ENCODE measurements at regions not wholly inside any gene's neighbourhood (a gene's known extent, or its start where the extent isn't known, plus 50 kb on each side); places are given as distances from the start of the nearest gene placed in this dataset.

DNA sequence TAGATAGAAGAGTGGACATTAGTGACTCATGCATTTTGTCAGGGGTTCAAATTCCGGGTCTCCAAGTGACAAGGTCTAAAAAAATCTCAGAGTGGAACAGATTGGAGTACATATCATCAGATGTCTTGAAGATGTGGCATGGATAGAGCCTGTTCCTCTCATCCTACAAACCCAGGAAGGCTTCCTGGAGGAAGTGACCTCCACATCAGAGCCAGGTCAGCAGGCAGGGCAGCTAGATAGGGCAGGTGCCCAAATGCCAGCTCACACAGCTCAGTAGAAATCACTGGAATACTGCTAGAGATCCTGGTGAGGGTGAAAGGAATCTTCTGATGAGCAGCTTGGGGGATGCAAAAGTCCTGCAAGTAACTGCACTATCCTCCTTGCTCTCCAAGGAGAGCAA is 196.6 kb upstream of the SDK2 start:
- TF ChIP-seq, protein P1, sequence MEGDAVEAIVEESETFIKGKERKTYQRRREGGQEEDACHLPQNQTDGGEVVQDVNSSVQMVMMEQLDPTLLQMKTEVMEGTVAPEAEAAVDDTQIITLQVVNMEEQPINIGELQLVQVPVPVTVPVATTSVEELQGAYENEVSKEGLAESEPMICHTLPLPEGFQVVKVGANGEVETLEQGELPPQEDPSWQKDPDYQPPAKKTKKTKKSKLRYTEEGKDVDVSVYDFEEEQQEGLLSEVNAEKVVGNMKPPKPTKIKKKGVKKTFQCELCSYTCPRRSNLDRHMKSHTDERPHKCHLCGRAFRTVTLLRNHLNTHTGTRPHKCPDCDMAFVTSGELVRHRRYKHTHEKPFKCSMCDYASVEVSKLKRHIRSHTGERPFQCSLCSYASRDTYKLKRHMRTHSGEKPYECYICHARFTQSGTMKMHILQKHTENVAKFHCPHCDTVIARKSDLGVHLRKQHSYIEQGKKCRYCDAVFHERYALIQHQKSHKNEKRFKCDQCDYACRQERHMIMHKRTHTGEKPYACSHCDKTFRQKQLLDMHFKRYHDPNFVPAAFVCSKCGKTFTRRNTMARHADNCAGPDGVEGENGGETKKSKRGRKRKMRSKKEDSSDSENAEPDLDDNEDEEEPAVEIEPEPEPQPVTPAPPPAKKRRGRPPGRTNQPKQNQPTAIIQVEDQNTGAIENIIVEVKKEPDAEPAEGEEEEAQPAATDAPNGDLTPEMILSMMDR (IDR thresholded peaks at IDR 0.05; ENCODE audit: insufficient read depth, low read depth, low read length, missing control alignments) = no peak
- H3K4me3 ChIP-seq (ENCODE audit: low read depth, low read length) = no peak overlapping the region
- DNase-seq (ENCODE audit: low read depth) = no peak

DNA sequence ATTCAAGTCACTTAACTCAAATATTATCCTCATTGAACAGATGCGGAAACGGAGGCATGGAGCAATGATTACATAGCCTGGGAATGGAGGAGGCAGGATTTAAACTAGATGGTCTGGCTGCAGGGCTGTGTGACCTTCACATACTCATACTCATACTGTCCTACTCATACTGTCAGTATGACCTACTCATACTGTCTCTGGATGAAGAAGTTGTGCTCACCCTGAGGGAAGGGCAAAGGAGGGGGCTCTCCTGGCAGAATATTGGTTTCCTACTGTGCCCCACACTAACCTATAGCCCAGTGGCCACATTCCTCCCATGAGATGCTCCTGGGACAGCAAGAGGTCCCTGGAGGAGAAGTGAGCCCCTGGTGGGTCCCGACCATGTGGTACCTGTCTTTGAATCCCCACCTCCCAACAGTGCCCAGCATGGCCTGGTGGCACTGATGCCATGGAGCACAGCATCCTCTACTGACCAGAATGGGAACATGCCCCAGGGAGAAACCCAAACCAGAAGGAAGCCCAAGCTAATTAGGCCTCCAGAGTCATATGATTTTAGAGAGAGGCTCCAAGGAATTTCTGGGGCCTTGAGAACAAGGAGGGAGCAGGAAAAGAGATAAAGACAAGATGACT is 197.3 kb upstream of the SDK2 start:
- TF ChIP-seq, protein P1 (IDR thresholded peaks at IDR 0.05; ENCODE audit: insufficient read depth, low read depth, low read length, missing control alignments) = peak; percentile 14
- H3K4me3 ChIP-seq (ENCODE audit: low read depth, low read length) = no peak overlapping the region
- DNase-seq (ENCODE audit: low read depth) = no peak

DNA sequence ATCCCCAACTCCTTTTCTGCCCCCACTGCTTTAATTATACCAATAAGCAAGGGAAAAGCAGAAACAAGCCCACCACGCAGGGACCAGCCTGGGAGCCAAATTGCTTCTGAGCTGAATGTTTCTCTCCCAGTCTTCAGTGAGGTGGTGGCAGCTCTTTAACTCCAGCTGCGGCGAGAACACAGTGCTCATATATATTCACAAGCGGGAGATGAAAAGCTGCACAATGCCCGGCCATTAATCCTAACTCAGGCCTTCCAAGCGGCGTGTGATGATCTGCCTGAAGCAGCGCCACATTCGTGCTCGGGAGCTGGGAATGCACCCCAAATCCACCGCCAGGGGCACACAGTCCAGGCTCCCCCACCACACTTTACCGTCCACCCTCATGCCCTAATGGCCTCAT is 203.7 kb upstream of the SDK2 start:
- TF ChIP-seq, protein P1 (IDR thresholded peaks at IDR 0.05; ENCODE audit: insufficient read depth, low read depth, low read length, missing control alignments) = no peak
- DNase-seq (ENCODE audit: low read depth) = no peak
- no peak overlapping the region for H3K4me3 ChIP-seq (ENCODE audit: low read depth, low read length)

DNA sequence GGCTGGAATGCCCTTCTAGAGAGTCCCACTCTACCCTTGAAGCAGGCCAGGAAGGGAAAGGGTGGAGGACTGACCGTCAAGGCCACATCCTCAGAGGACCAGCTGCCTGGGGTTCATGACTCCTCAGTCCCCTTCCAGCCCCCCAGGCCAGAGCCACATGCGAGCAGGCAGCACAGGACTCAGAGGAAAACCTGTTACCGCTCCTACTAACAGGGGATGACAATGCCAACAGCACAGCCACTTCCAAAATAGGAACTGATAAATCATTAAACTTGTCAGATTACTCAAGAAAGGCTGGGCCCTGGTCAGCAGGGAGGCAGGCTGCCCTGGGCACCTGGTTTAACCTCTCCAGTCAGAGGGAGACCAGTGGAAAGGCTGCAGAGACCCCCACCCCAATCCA is 206.2 kb upstream of the SDK2 start:
- TF ChIP-seq, protein P1 (IDR thresholded peaks at IDR 0.05; ENCODE audit: insufficient read depth, low read depth, low read length, missing control alignments) = no peak
- H3K4me3 ChIP-seq (ENCODE audit: low read depth, low read length) = no peak overlapping the region
- no peak for DNase-seq (ENCODE audit: low read depth)

DNA sequence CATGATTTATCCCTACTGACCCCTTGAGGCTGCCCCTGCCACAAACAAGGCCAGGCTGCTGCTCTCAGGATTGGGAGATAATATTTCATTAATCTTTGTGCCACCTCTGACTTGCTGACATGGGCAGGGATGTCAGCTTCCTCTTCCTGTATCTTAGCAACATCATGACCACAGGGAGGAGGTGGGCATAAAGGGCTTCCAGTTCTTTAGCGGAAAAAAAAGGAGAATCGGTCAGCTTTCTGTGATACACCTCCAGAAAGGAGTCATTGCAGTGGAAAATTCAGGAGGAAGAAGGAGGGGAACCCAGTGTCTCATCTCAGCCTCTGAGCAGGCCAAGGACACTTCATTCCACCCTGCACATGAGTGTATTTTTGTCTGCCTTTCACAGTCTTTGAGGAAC is 206.8 kb upstream of the SDK2 start:
- H3K4me3 ChIP-seq (ENCODE audit: low read depth, low read length) = no peak overlapping the region
- TF ChIP-seq, protein P1 (IDR thresholded peaks at IDR 0.05; ENCODE audit: insufficient read depth, low read depth, low read length, missing control alignments) = no peak
- no peak for DNase-seq (ENCODE audit: low read depth)

DNA sequence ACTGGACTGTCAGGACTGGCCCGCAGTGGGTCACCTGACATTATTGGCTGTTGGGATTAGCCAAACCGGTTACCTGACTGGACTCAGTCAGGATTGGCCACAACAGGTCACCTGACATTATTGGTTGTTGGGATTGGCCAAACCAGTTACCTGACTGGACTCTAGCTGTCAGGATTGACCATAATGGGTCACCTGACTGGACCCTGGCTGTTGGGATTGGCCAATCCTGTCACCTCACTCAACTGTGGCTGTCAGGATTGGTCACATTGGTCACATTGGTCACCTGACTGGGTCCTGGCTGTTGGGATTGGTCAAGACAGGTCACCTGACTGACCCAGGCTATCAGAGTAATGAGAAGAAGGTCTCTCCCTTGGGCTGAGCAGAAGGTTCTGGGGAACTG is 207.7 kb upstream of the SDK2 start:
- no peak overlapping the region for H3K4me3 ChIP-seq (ENCODE audit: low read depth, low read length)
- no peak for DNase-seq (ENCODE audit: low read depth)
- TF ChIP-seq, protein P1 (IDR thresholded peaks at IDR 0.05; ENCODE audit: insufficient read depth, low read depth, low read length, missing control alignments) = no peak

DNA sequence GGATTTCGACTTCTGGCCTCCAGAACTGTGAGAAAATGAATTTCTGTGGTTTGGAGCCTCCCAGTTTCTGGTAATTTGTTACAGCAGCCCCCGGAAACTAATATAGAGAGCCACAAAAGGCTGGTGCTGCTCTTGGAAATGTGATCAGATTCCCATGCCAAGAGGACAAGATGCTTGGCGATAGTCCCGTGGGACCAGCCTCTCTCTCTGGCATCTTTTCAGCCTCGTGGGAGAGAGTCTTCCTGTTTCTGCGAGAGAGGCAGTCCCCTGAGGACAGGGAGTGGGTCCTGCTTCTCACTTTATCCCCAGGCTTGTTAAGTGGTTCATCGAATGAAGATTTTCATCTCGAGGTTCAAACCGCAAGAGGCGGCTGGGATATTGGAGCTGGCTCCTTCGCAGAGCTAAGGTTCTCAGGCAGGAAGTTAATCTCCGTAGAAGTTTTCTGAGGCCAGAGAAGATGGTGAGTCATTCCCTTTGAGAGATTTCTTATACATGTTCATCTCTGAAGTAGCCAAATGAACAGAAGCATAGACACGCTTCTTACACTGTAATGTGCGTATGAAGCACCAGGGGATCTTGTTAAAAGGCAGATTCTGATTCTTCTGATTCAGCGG is 211.6 kb upstream of the SDK2 start:
- H3K4me3 ChIP-seq (ENCODE audit: low read depth, low read length) = no peak overlapping the region
- peak; percentile 31 for DNase-seq (ENCODE audit: low read depth)

More for the DNA sequence above, 211.6 kb upstream of the SDK2 start:
- TF ChIP-seq, protein P1 (IDR thresholded peaks at IDR 0.05; ENCODE audit: insufficient read depth, low read depth, low read length, missing control alignments) = no peak

All from GM12865 (cell line).